22Rv1 (cell line): ENCODE measurements at regions not wholly inside any gene's neighbourhood (a gene's known extent, or its start where the extent isn't known, plus 50 kb on each side); places are given as distances from the start of the nearest gene placed in this dataset.

Experiments used
- CTCF ChIP-seq: fragments of 450-650 bp; IDR thresholded peaks from 2 replicates; pipeline ENCODE4 v1.5.1; 2017; ENCODE audit warnings: mild to moderate bottlenecking
- ZFX ChIP-seq: fragments of 450-650 bp; IDR thresholded peaks from 2 replicates; pipeline ENCODE4 v1.6.1; 2017; ENCODE audit warnings: antibody characterized with exemption, borderline replicate concordance

- TF ChIP-seq CTCF (no peak), ZFX (no peak)
Observed at GRCh38 chr3:147246906-147247305, 159.4 kb downstream of the ZIC4 start.
